ENCODE measurements at regions not wholly inside any gene's neighbourhood (a gene's known extent, or its start where the extent isn't known, plus 50 kb on each side); places are given as distances from the start of the nearest gene placed in this dataset.

DNA sequence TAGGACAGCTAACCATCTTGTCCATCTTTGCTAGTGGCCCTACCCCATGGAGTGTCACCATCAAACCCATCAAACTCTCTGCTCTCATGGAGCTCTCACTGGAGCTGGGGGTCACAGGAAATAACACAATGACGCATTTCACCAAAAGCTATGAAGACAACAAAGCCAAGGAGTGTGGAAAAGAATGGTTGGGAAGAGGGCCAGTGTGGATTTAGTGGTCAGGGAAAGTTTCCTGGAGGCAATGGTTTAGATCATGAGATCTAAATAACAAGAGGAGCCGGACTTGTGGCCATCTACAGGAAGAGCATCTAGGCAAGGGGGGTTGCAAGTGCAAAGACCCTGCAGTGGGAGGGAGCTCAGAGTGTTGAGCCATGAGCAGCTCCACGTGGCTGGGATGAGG is 189.5 kb downstream of the BMP7 start:
- TF ChIP-seq, protein P1, sequence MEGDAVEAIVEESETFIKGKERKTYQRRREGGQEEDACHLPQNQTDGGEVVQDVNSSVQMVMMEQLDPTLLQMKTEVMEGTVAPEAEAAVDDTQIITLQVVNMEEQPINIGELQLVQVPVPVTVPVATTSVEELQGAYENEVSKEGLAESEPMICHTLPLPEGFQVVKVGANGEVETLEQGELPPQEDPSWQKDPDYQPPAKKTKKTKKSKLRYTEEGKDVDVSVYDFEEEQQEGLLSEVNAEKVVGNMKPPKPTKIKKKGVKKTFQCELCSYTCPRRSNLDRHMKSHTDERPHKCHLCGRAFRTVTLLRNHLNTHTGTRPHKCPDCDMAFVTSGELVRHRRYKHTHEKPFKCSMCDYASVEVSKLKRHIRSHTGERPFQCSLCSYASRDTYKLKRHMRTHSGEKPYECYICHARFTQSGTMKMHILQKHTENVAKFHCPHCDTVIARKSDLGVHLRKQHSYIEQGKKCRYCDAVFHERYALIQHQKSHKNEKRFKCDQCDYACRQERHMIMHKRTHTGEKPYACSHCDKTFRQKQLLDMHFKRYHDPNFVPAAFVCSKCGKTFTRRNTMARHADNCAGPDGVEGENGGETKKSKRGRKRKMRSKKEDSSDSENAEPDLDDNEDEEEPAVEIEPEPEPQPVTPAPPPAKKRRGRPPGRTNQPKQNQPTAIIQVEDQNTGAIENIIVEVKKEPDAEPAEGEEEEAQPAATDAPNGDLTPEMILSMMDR (IDR thresholded peaks at IDR 0.05; ENCODE audit: borderline replicate concordance, insufficient read depth, low read depth, low read length) = no peak
- H3K4me3 ChIP-seq (ENCODE audit: low read depth, low read length) = no peak overlapping the region

DNA sequence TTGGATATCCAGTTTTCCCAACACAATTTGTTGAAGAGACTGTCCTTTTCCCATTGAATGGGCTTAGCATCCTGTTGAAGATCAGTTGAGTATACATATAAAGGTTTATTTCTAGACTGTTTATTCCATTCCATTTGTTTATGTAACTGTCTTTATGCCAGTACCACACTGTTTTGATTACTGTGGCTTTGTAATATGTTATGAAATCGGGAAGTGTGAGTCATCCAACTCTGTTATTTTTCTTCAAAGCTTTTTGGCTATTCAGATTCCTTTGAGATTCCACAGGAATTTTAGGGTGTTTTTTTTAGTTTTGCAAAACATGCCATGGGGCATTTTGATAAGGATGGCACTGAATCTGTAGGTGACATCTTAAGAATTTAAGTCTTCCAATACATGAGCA is 188.3 kb downstream of the BMP7 start:
- TF ChIP-seq, protein P1 (IDR thresholded peaks at IDR 0.05; ENCODE audit: borderline replicate concordance, insufficient read depth, low read depth, low read length) = no peak
- H3K4me3 ChIP-seq (ENCODE audit: low read depth, low read length) = no peak overlapping the region

DNA sequence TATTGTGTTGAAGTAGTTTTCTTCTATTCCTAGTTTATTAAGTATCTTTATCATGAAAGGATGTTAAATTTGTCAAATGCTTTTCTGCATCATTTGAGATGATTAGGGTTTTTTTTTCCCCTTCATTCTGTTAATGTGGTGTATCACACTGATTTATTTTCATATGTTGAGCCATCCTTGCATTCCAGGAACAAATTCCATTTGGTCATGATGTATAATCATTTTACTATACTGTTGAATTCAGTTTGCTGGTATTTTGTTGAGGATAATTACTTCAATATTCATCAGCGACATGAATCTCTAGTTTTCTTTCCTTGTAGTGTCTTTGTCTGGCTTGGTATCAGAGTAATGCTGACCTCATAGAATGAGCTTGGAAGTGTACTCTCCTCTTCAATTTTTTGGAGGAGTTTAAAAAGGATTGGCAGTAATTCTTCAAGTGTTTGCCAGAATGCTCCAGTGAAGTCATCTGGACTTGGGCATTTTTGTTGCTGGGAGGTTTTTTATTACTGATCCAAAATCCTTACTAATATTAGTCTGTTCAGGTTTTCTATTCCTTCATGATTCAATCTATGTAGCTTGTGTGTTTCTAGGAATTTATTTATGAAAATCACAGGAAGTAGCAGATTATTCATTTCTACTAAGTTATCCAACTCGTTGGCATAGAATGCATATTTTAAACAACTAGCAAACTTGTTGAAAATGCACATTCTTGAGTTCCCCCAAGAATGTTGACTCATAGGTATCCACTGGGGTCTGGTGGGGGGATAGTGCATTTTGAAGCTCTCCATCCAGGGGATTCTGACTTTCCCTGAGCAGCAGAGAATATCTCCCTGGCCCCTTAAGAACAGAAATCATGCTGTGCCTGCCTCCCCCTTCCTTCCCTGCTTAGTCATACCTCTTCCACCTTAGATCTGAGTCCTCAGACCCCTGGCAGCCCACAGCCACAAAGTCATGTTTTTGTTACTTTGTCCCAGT is 187.1 kb downstream of the BMP7 start:
- TF ChIP-seq, protein P1 (IDR thresholded peaks at IDR 0.05; ENCODE audit: borderline replicate concordance, insufficient read depth, low read depth, low read length) = no peak
- no peak overlapping the region for H3K4me3 ChIP-seq (ENCODE audit: low read depth, low read length)

DNA sequence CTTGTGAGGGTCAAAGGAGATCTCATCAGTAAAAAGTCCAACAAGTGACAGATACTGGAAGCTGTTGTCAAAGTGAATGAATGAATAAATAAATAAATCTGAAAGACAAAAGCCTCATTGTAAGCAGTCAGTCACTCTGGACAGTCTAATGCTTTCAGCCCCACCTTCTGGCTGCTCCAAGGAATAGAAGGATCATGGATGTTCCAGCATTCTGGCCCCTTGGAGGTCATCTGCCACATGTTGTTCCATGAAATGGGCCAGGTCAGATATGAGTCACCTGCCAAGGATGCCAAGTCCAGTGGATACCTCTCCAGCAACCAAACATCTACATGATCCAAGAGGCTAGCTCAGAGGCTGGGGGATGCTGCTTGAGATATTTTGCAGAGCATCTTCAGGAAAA is 185.6 kb downstream of the BMP7 start:
- TF ChIP-seq, protein P1 (IDR thresholded peaks at IDR 0.05; ENCODE audit: borderline replicate concordance, insufficient read depth, low read depth, low read length) = no peak
- H3K4me3 ChIP-seq (ENCODE audit: low read depth, low read length) = no peak overlapping the region

DNA sequence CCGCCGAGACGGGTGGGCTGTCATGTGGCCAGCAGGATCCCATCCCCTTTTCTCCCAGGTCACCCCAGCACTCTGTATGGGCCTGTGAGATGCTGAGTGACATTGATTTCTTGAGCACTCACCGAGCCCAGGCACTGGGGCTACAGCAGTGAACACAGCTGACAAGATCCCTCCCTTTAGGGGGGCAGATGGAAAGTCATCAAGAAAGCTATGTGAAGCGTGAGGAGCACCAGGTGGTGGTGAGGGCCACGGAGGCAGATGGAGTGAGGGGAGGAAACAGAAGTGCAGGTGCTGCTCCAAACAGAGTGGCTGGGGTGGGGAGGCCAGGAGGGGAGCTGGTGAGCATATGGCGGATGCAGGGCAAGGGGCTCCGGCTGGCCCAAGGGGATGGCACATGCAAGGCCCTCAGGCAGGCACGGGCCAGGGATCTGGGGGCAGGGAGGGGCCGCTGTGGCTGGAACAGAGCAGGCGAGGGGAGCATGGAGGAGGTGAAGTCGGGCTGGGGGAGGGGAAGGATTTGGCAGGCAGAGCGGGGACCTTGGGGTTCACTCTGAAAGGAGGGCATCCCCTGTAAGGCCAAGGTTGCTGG is 184.0 kb downstream of the BMP7 start:
- TF ChIP-seq, protein P1 (IDR thresholded peaks at IDR 0.05; ENCODE audit: borderline replicate concordance, insufficient read depth, low read depth, low read length) = no peak
- H3K4me3 ChIP-seq (ENCODE audit: low read depth, low read length) = no peak overlapping the region

DNA sequence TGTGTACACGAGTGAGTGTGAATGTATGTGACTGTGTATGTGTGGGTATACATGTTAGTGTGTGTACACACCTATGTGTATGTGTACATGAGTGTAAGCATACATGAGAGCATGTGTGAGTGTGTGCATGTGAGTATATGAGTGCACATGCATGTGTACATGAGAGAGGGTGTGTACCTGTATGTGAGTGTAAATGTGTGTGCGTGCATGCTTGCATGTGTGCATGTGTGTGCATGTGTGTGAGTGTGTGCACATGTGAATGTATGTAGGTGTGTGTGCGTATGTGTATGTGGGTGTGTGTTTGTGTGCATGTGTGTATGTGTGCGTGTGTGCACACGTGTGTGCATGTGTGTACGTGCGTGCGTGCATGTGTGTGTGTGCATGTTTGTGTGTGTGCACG is 183.4 kb downstream of the BMP7 start:
- TF ChIP-seq, protein P1 (IDR thresholded peaks at IDR 0.05; ENCODE audit: borderline replicate concordance, insufficient read depth, low read depth, low read length) = no peak
- no peak overlapping the region for H3K4me3 ChIP-seq (ENCODE audit: low read depth, low read length)
